ENCODE measurements at regions not wholly inside any gene's neighbourhood (a gene's known extent, or its start where the extent isn't known, plus 50 kb on each side); places are given as distances from the start of the nearest gene placed in this dataset.
A peak's percentile ranks its signal among the peaks of the same experiment; 100 is the strongest.

DNA sequence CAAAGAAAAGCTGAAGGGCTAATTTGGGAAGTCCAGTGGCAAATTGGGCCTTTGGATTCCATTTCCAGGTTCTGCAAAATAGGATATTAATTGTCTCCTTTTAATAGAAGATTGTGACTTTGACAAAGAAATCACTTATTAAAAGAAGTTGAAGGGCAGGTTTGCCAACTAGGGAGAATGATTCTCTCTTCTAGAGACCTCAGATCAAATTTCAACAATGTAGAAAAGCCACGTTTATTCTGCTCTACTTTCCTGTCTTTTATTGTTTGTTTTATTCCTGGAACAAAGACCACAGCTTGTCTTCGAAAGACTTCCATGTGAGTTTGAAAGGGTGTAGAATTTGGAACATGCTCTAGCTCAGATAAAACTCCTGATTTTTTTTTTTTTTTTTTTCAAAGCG, 65.5 kb upstream of the PRL start:
- Mint-ChIP-seq H3K4me1 (peaks cover 26% of the 10 kb centered on the region), H3K27me3 (ENCODE audit: insufficient read depth, low read depth, poor library complexity) (peaks cover 2% of the 10 kb centered on the region), H3K4me3 (no peak overlapping the region), H3K27ac (no peak overlapping the region), H3K9me3 (peaks cover 3% of the 10 kb centered on the region; the same call in 1 of the 3 replicates), H3K36me3 (ENCODE audit: low read depth) (0 out of 3 replicates have a peak, but pooled peaks cover 3% of the 10 kb centered on the region)
- H3K4me2 ChIP-seq, result peak overlapping the region; percentile 3; the same call in 1 of the 2 replicates
- no peak overlapping the region for H3K27ac ChIP-seq (ENCODE audit: low read depth)
- ATAC-seq (no peak), DNase-seq (ENCODE audit: low spot score) (no peak)
- no peaks in the 10 kb centered on the region for H3K9me2 ChIP-seq (ENCODE audit: insufficient read depth)
- TF ChIP-seq ZNF114 (CRISPR knock-in tag; IDR thresholded peaks at IDR 0.05), result no peak
- TF ChIP-seq, protein P1, sequence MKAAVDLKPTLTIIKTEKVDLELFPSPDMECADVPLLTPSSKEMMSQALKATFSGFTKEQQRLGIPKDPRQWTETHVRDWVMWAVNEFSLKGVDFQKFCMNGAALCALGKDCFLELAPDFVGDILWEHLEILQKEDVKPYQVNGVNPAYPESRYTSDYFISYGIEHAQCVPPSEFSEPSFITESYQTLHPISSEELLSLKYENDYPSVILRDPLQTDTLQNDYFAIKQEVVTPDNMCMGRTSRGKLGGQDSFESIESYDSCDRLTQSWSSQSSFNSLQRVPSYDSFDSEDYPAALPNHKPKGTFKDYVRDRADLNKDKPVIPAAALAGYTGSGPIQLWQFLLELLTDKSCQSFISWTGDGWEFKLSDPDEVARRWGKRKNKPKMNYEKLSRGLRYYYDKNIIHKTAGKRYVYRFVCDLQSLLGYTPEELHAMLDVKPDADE (IDR thresholded peaks at IDR 0.05), result no peak
- TF ChIP-seq, protein P2, sequence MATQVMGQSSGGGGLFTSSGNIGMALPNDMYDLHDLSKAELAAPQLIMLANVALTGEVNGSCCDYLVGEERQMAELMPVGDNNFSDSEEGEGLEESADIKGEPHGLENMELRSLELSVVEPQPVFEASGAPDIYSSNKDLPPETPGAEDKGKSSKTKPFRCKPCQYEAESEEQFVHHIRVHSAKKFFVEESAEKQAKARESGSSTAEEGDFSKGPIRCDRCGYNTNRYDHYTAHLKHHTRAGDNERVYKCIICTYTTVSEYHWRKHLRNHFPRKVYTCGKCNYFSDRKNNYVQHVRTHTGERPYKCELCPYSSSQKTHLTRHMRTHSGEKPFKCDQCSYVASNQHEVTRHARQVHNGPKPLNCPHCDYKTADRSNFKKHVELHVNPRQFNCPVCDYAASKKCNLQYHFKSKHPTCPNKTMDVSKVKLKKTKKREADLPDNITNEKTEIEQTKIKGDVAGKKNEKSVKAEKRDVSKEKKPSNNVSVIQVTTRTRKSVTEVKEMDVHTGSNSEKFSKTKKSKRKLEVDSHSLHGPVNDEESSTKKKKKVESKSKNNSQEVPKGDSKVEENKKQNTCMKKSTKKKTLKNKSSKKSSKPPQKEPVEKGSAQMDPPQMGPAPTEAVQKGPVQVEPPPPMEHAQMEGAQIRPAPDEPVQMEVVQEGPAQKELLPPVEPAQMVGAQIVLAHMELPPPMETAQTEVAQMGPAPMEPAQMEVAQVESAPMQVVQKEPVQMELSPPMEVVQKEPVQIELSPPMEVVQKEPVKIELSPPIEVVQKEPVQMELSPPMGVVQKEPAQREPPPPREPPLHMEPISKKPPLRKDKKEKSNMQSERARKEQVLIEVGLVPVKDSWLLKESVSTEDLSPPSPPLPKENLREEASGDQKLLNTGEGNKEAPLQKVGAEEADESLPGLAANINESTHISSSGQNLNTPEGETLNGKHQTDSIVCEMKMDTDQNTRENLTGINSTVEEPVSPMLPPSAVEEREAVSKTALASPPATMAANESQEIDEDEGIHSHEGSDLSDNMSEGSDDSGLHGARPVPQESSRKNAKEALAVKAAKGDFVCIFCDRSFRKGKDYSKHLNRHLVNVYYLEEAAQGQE (IDR thresholded peaks at IDR 0.05; ENCODE audit: unreplicated experiment), result no peak
- TF ChIP-seq, protein P3, sequence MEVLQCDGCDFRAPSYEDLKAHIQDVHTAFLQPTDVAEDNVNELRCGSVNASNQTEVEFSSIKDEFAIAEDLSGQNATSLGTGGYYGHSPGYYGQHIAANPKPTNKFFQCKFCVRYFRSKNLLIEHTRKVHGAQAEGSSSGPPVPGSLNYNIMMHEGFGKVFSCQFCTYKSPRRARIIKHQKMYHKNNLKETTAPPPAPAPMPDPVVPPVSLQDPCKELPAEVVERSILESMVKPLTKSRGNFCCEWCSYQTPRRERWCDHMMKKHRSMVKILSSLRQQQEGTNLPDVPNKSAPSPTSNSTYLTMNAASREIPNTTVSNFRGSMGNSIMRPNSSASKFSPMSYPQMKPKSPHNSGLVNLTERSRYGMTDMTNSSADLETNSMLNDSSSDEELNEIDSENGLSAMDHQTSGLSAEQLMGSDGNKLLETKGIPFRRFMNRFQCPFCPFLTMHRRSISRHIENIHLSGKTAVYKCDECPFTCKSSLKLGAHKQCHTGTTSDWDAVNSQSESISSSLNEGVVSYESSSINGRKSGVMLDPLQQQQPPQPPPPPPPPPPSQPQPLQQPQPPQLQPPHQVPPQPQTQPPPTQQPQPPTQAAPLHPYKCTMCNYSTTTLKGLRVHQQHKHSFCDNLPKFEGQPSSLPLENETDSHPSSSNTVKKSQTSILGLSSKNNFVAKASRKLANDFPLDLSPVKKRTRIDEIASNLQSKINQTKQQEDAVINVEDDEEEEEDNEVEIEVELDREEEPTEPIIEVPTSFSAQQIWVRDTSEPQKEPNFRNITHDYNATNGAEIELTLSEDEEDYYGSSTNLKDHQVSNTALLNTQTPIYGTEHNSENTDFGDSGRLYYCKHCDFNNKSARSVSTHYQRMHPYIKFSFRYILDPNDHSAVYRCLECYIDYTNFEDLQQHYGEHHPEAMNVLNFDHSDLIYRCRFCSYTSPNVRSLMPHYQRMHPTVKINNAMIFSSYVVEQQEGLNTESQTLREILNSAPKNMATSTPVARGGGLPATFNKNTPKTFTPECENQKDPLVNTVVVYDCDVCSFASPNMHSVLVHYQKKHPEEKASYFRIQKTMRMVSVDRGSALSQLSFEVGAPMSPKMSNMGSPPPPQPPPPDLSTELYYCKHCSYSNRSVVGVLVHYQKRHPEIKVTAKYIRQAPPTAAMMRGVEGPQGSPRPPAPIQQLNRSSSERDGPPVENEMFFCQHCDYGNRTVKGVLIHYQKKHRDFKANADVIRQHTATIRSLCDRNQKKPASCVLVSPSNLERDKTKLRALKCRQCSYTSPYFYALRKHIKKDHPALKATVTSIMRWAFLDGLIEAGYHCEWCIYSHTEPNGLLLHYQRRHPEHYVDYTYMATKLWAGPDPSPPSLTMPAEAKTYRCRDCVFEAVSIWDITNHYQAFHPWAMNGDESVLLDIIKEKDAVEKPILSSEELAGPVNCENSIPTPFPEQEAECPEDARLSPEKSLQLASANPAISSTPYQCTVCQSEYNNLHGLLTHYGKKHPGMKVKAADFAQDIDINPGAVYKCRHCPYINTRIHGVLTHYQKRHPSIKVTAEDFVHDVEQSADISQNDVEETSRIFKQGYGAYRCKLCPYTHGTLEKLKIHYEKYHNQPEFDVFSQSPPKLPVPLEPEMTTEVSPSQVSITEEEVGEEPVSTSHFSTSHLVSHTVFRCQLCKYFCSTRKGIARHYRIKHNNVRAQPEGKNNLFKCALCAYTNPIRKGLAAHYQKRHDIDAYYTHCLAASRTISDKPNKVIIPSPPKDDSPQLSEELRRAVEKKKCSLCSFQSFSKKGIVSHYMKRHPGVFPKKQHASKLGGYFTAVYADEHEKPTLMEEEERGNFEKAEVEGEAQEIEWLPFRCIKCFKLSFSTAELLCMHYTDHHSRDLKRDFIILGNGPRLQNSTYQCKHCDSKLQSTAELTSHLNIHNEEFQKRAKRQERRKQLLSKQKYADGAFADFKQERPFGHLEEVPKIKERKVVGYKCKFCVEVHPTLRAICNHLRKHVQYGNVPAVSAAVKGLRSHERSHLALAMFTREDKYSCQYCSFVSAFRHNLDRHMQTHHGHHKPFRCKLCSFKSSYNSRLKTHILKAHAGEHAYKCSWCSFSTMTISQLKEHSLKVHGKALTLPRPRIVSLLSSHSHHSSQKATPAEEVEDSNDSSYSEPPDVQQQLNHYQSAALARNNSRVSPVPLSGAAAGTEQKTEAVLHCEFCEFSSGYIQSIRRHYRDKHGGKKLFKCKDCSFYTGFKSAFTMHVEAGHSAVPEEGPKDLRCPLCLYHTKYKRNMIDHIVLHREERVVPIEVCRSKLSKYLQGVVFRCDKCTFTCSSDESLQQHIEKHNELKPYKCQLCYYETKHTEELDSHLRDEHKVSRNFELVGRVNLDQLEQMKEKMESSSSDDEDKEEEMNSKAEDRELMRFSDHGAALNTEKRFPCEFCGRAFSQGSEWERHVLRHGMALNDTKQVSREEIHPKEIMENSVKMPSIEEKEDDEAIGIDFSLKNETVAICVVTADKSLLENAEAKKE (CRISPR knock-in tag; IDR thresholded peaks at IDR 0.05), result no peak
- peaks cover 29% of the 10 kb centered on the region for H3K4me1 ChIP-seq (ENCODE audit: insufficient read depth)
- H3F3A ChIP-seq (replicated peaks; ENCODE audit: low read depth), result no peaks in the 10 kb centered on the region
- no peaks in the 10 kb centered on the region for H3K27me3 ChIP-seq (ENCODE audit: insufficient read depth)
- no peaks in the 10 kb centered on the region for H3K79me2 ChIP-seq (replicated peaks; ENCODE audit: insufficient read depth)
- H3K4me3 ChIP-seq, result no peak overlapping the region
- no peaks in the 10 kb centered on the region for H3K36me3 ChIP-seq (ENCODE audit: insufficient read depth)
- H4K20me1 ChIP-seq (replicated peaks; ENCODE audit: insufficient read depth), result no peaks in the 10 kb centered on the region
- peak overlapping the region; percentile 87; the same call in 1 of the 2 replicates for H2AFZ ChIP-seq

Measured in GM23338 (cell line).